ENCODE measurements at regions not wholly inside any gene's neighbourhood (a gene's known extent, or its start where the extent isn't known, plus 50 kb on each side); places are given as distances from the start of the nearest gene placed in this dataset.

- no peak for TF ChIP-seq CTCF (IDR thresholded peaks at IDR 0.05)
- TF ChIP-seq EP300 (IDR thresholded peaks at IDR 0.05) = no peak
- TF ChIP-seq POLR2A (IDR thresholded peaks at IDR 0.05) = no peak
These were observed 244.8 kb downstream of the TSHZ3 start for GRCh38 chr19:31104451-31104850.

Data from tibial nerve (tissue), 4 donors.